B cell (primary cell): ENCODE measurements at regions not wholly inside any gene's neighbourhood (a gene's known extent, or its start where the extent isn't known, plus 50 kb on each side); places are given as distances from the start of the nearest gene placed in this dataset.

Experiments used
- ATAC-seq: fragments of 200-7000 bp; cut with Tn5 transposase; one replicate; pipeline ENCODE4 v1.10.0; 2021; ENCODE audit warnings: low read depth, mild to moderate bottlenecking, moderate number of reproducible peaks, moderate library complexity
- CTCF ChIA-PET: fragments of 350-600 bp; sonication (Branson Sonifier 250); formaldehyde crosslinking; loops from one replicate; lab custom pipeline; 2021; ENCODE audit warnings: antibody characterized with exemption, inconsistent platforms; lab: Charles Lee
- POLR2A ChIA-PET: fragments of 350-600 bp; sonication (Branson Sonifier 250); formaldehyde crosslinking; loops from one replicate; lab custom pipeline; 2021; ENCODE audit warnings: antibody characterized with exemption; lab: Charles Lee
- DNase-seq: peaks from one replicate; pipeline ENCODE4 v3.0.0; 2013
- H2AFZ ChIP-seq: 2 replicates; pipeline ENCODE4 v1.6.1; 2012; ENCODE audit warnings: mild to moderate bottlenecking, low read depth, low read length; ENCODE audit not compliant: insufficient read depth, poor library complexity, severe bottlenecking
- H3K27ac ChIP-seq, 2 donors: 1 replicate in 1 of 2; 2 replicates in 1 of 2; pipeline ENCODE4 v1.5.1; 2012 to 2013; ENCODE audit warnings: low read length in 2 of 2, mild to moderate bottlenecking in 2 of 2, moderate library complexity in 1 of 2
- H3K27me3 ChIP-seq, 4 experiments: fragments of 200-600 bp in 1 of 4; sonication (generic) in 1 of 4; replicated peaks in 1 of 4; 1 replicate in 2 of 4; 2 replicates in 2 of 4; pipeline versions ENCODE4 v1.6.1 to v1.7.0; 2013 to 2016; ENCODE audit warnings: low read length in 3 of 4, mild to moderate bottlenecking in 2 of 4, mixed read lengths in 1 of 4, moderate library complexity in 1 of 4; ENCODE audit not compliant: insufficient read depth in 4 of 4, control insufficient read depth in 3 of 4; ENCODE audit errors: control extremely low read depth in 1 of 4
- H3K36me3 ChIP-seq, 2 experiments: replicated peaks in 1 of 2; 1 replicate in 1 of 2; 2 replicates in 1 of 2; pipeline versions ENCODE4 v1.6.1 to v1.7.1; 2013; ENCODE audit warnings: low read length in 1 of 2; ENCODE audit not compliant: insufficient read depth in 2 of 2, control insufficient read depth in 1 of 2; ENCODE audit errors: control extremely low read depth in 1 of 2, extremely low read depth in 1 of 2
- H3K4me1 ChIP-seq, 2 donors: fragments of 200-600 bp in 1 of 2; sonication (generic) in 1 of 2; 1 replicate in 1 of 2; 2 replicates in 1 of 2; pipeline versions ENCODE4 v1.5.1 to v1.6.1; 2013 to 2017; ENCODE audit warnings: low read length in 2 of 2; ENCODE audit not compliant: control insufficient read depth in 2 of 2, insufficient read depth in 2 of 2
- H3K4me2 ChIP-seq: replicated peaks from 2 replicates; pipeline ENCODE3; 2012; ENCODE audit warnings: mild to moderate bottlenecking, low read depth, low read length; ENCODE audit not compliant: poor library complexity, severe bottlenecking
- H3K4me3 ChIP-seq, 5 experiments: fragments of 200-600 bp in 1 of 5; sonication (generic) in 1 of 5; 1 replicate in 3 of 5; 2 replicates in 2 of 5; pipeline versions ENCODE4 v1.5.1 to v1.7.0; 2011 to 2016; ENCODE audit warnings: low read length in 4 of 5, mild to moderate bottlenecking in 4 of 5, low read depth in 2 of 5, control low read depth in 1 of 5, moderate library complexity in 1 of 5; ENCODE audit not compliant: insufficient read depth in 1 of 5; ENCODE audit errors: control extremely low read depth in 1 of 5, extremely low read depth in 1 of 5
- H3K79me2 ChIP-seq: fragments of 200-600 bp; sonication (generic); one replicate; pipeline ENCODE4 v1.6.0; 2016; ENCODE audit warnings: low read length; ENCODE audit not compliant: control insufficient read depth, insufficient read depth
- H3K9ac ChIP-seq: fragments of 200-600 bp; sonication (generic); 2 replicates; pipeline ENCODE4 v1.6.1; 2017; ENCODE audit warnings: mild to moderate bottlenecking, low read length, moderate library complexity
- H3K9me3 ChIP-seq, 3 donors: one replicate each; pipeline versions ENCODE4 v1.6.1 to v1.7.1; 2013; ENCODE audit warnings: low read length in 2 of 3; ENCODE audit not compliant: control insufficient read depth in 2 of 3, insufficient read depth in 1 of 3; ENCODE audit errors: control extremely low read depth in 1 of 3
- H4K20me1 ChIP-seq: 2 replicates; pipeline ENCODE4 v1.6.0; 2012; ENCODE audit warnings: mild to moderate bottlenecking, low read length; ENCODE audit not compliant: insufficient read depth, control insufficient read depth, poor library complexity, severe bottlenecking
- H3K27ac Mint-ChIP-seq: one replicate; pipeline ENCODE4 v1.8.0; 2021; ENCODE audit warnings: mixed read lengths
- H3K27me3 Mint-ChIP-seq: one replicate; pipeline ENCODE4 v1.8.0; 2021; ENCODE audit warnings: mixed read lengths
- H3K4me1 Mint-ChIP-seq: one replicate; pipeline ENCODE4 v1.8.0; 2021; ENCODE audit warnings: mixed read lengths
- H3K4me3 Mint-ChIP-seq: one replicate; pipeline ENCODE4 v1.8.0; 2021; ENCODE audit warnings: mixed read lengths
- H3K9me3 Mint-ChIP-seq: one replicate; pipeline ENCODE4 v1.8.0; 2022; ENCODE audit warnings: mixed read lengths; ENCODE audit not compliant: insufficient read depth
- EZH2 ChIP-seq: IDR thresholded peaks from 2 replicates; pipeline ENCODE4 v1.6.1; 2012; ENCODE audit warnings: borderline replicate concordance, low read depth, mild to moderate bottlenecking, moderate library complexity, low read length; ENCODE audit not compliant: insufficient read depth, poor library complexity, severe bottlenecking
- WGBS: methylation state at CpG from one replicate; pipeline ENCODE4 v1.1.5; 2013; ENCODE audit warnings: missing lambda C conversion rate; ENCODE audit not compliant: insufficient coverage; 5-methylcytosine and 5-hydroxymethylcytosine counted together
- intact Hi-C: fragments of 100-400 bp; cut with micrococcal nuclease; formaldehyde crosslinking; loops from one replicate; pipeline ENCODE4 v1.10.0; 2022
- TF ChIP-seq, protein P1 (sequence below): fragments of 200-600 bp; IDR thresholded peaks from one replicate; pipeline ENCODE4 v1.8.0; 2022; ENCODE audit warnings: antibody characterized with exemption, mild to moderate bottlenecking

DNA sequence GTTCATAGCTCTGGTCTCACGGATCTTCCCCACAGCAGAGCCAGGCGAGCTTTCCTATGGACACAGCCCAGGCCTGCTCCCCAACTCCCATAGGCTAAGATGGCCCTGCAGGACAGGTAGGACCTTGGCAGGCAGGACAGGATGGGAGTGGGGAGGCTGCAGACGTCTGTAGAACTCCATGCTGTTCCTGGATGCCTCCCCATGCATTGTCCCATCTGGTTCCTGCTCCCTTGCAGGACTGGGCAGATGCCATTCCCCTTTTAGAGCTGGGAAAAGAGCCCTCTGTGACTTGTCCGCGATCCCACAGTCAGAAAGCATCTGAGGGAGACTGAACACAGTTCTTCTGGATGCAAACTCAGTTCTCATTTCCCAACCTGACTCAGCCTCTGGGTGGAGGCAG is 71.9 kb upstream of the ATP5PO start:
- no peak overlapping the region for H3K4me2 ChIP-seq
- 93% methylated on average over 3 of the region's 5 CpGs for WGBS
- no peak overlapping the region for H3K9ac ChIP-seq
- no peak overlapping the region for H3K27ac ChIP-seq
- intact Hi-C loops = no loop called here
- ChIA-PET POLR2A (no interaction called here), CTCF (no interaction called here)
- no peaks in the 10 kb centered on the region for H3K36me3 ChIP-seq
- peaks cover 2% of the 10 kb centered on the region for H3K4me1 Mint-ChIP-seq
- DNase-seq = no peak
- no peak overlapping the region for H3K27ac Mint-ChIP-seq
- H3K9me3 ChIP-seq = peaks cover 0 to 5% (median 0%) of the 10 kb centered on the region in 3 donors
- no peak for ATAC-seq
- no peak for TF ChIP-seq EZH2
- TF ChIP-seq, protein P1, sequence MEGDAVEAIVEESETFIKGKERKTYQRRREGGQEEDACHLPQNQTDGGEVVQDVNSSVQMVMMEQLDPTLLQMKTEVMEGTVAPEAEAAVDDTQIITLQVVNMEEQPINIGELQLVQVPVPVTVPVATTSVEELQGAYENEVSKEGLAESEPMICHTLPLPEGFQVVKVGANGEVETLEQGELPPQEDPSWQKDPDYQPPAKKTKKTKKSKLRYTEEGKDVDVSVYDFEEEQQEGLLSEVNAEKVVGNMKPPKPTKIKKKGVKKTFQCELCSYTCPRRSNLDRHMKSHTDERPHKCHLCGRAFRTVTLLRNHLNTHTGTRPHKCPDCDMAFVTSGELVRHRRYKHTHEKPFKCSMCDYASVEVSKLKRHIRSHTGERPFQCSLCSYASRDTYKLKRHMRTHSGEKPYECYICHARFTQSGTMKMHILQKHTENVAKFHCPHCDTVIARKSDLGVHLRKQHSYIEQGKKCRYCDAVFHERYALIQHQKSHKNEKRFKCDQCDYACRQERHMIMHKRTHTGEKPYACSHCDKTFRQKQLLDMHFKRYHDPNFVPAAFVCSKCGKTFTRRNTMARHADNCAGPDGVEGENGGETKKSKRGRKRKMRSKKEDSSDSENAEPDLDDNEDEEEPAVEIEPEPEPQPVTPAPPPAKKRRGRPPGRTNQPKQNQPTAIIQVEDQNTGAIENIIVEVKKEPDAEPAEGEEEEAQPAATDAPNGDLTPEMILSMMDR = no peak
- H3K4me3 Mint-ChIP-seq = no peak overlapping the region
- peaks cover 3% of the 10 kb centered on the region for H3K27me3 Mint-ChIP-seq
- H3K27me3 ChIP-seq = no peaks in the 10 kb centered on the region
- no peaks in the 10 kb centered on the region for H3K79me2 ChIP-seq
- no peak overlapping the region for H2AFZ ChIP-seq
- H3K9me3 Mint-ChIP-seq = no peaks in the 10 kb centered on the region
- H4K20me1 ChIP-seq = no peaks in the 10 kb centered on the region
- H3K4me1 ChIP-seq = no peaks in the 10 kb centered on the region
- no peak overlapping the region for H3K4me3 ChIP-seq

DNA sequence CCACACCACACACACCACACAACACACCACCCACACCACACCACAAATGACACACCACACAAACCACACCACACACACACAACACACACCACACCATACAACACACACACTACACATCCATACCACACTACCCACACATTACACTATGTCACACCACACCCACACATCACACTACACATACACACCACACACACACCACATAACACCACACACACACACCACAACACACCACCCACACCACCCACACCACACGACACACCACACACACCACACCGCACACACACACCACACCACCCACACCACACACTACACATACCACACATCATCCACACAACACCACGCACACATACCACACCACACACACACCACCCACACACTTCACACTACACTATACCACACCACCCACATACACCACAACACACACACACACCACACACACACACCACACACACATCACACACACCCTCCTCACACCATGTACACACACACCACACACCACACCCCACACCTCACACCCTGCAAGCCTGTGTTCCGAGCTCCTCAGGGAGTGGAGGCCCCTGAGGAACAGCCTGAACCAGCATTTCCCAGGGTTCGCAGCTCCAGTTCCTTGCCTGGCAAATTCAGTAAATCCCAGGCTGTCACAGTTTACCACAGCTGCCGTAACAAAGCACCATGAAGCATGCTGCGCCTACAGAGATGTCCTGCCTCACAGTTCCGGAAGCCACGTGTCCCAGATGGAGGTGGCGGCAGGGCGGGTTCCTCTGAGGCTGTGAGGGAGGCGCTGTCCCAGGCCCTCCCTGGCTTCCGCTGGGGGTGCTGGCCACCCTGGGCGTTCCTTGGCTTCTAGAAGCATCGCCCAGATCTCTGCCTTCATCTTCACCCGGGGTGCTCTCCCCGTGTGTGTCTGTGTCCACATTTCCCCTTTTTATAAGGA is 69.8 kb upstream of the ATP5PO start:
- intact Hi-C loops = no loop called here
- WGBS = 79% methylated on average over 15 of the region's 17 CpGs
- no peaks in the 10 kb centered on the region for H3K4me1 Mint-ChIP-seq
- H3K27ac Mint-ChIP-seq = peak overlapping the region; percentile 32
- Histone ChIP-seq H3K79me2 (no peaks in the 10 kb centered on the region), H3K4me2 (no peak overlapping the region), H2AFZ (no peak overlapping the region), H3K4me3 (no peak overlapping the region), H4K20me1 (no peaks in the 10 kb centered on the region), H3K27ac (no peak overlapping the region), H3K36me3 (no peaks in the 10 kb centered on the region), H3K27me3 (no peaks in the 10 kb centered on the region), H3K9me3 (no peaks in the 10 kb centered on the region), H3K9ac (no peak overlapping the region), H3K4me1 (no peaks in the 10 kb centered on the region)
- H3K9me3 Mint-ChIP-seq = no peaks in the 10 kb centered on the region
- ATAC-seq (no peak), DNase-seq (no peak)
- ChIA-PET CTCF (no interaction called here), POLR2A (interaction anchor here (0.7 kb wide), 1 partner anchor 29 kb away, joined by 3 read pairs; no protein-coding TSS in a partner anchor)
- peaks cover 3% of the 10 kb centered on the region for H3K27me3 Mint-ChIP-seq
- no peak for TF ChIP-seq EZH2
- TF ChIP-seq, protein P1 = no peak
- H3K4me3 Mint-ChIP-seq = no peak overlapping the region
